ENCODE measurements at regions not wholly inside any gene's neighbourhood (a gene's known extent, or its start where the extent isn't known, plus 50 kb on each side); places are given as distances from the start of the nearest gene placed in this dataset.

DNA sequence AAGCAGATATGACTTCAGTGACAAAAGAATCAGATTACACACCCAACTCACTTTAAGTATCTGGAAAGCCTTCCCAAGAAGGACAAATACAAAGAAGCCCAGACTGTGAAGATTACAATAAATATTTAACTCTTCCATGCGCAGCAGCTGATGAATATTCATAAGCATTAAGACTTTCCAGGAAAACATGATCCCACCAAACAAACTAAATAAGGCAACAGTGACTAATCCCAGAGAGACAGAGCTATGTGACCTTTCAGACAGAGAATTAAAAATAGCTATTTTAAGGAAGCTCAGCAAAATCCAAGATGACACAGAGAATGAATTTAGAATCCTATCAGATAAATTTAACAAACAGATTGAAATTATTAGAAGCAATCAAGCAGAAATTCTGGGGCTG is 108.2 kb upstream of the UBE2E3 start:
- H3K36me3 Mint-ChIP-seq (ENCODE audit: insufficient read depth) = no peaks in the 10 kb centered on the region
- H3K9me3 Mint-ChIP-seq (ENCODE audit: low read depth) = peaks cover 3% of the 10 kb centered on the region
- H3K4me3 Mint-ChIP-seq (ENCODE audit: low read depth) = no peak overlapping the region
- no peak for DNase-seq (ENCODE audit: low spot score, unreplicated experiment)
- H3K27me3 Mint-ChIP-seq = no peaks in the 10 kb centered on the region
- no peak overlapping the region for H3K27ac Mint-ChIP-seq
- TF ChIP-seq, protein P1, sequence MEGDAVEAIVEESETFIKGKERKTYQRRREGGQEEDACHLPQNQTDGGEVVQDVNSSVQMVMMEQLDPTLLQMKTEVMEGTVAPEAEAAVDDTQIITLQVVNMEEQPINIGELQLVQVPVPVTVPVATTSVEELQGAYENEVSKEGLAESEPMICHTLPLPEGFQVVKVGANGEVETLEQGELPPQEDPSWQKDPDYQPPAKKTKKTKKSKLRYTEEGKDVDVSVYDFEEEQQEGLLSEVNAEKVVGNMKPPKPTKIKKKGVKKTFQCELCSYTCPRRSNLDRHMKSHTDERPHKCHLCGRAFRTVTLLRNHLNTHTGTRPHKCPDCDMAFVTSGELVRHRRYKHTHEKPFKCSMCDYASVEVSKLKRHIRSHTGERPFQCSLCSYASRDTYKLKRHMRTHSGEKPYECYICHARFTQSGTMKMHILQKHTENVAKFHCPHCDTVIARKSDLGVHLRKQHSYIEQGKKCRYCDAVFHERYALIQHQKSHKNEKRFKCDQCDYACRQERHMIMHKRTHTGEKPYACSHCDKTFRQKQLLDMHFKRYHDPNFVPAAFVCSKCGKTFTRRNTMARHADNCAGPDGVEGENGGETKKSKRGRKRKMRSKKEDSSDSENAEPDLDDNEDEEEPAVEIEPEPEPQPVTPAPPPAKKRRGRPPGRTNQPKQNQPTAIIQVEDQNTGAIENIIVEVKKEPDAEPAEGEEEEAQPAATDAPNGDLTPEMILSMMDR (IDR thresholded peaks at IDR 0.05; ENCODE audit: unreplicated experiment) = no peak
- H3K4me1 Mint-ChIP-seq (ENCODE audit: low read depth) = no peaks in the 10 kb centered on the region

DNA sequence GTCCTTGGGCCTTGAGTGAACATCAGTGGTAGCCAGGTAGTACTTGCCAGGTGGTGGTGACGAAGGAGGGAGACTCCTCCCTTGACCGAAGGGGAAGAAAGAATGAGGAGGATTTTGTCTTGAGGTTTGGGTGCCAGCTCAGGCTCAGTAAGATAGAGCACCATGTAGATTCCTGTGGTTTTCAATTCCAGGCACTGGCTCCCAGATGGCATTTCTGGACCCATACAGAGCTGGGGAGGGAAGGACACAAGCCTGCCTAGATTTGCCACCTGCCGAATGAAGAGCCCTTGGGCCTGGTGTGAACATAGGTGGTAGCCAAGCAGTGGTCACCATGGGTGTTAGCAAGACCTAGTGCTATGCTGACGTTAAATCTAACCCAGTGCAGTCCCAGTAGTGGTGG is 108.8 kb upstream of the UBE2E3 start:
- Mint-ChIP-seq H3K4me3 (ENCODE audit: low read depth) (no peak overlapping the region), H3K27ac (no peak overlapping the region), H3K4me1 (ENCODE audit: low read depth) (no peaks in the 10 kb centered on the region), H3K36me3 (ENCODE audit: insufficient read depth) (no peaks in the 10 kb centered on the region), H3K27me3 (no peaks in the 10 kb centered on the region), H3K9me3 (ENCODE audit: low read depth) (peaks cover under 1% of the 10 kb centered on the region)
- DNase-seq (ENCODE audit: low spot score, unreplicated experiment) = no peak
- TF ChIP-seq, protein P1 (IDR thresholded peaks at IDR 0.05; ENCODE audit: unreplicated experiment) = no peak

DNA sequence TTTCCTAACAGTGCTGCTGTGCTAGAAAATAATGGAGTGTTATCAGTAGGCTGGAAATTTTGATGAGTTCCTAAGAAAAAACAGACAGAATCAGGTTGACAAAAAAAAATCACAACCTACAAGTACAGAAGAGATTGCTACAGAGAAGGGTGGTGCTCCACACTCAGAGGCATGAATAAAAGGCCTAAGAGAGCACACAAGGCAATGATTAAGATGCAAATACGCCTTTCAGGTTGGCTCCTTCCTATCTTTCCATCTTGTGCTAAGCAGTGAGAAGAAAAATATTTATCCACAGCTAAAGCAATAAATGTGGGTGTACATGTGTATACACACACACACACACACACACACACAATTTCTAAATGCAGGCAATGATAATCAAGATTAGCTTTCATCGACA is 130.6 kb upstream of the UBE2E3 start:
- no peaks in the 10 kb centered on the region for H3K36me3 Mint-ChIP-seq (ENCODE audit: insufficient read depth)
- H3K27ac Mint-ChIP-seq = no peak overlapping the region
- TF ChIP-seq, protein P1 (IDR thresholded peaks at IDR 0.05; ENCODE audit: unreplicated experiment) = no peak
- DNase-seq (ENCODE audit: low spot score, unreplicated experiment) = no peak
- no peaks in the 10 kb centered on the region for H3K27me3 Mint-ChIP-seq
- H3K4me1 Mint-ChIP-seq (ENCODE audit: low read depth) = no peaks in the 10 kb centered on the region
- no peak overlapping the region for H3K4me3 Mint-ChIP-seq (ENCODE audit: low read depth)
- no peaks in the 10 kb centered on the region for H3K9me3 Mint-ChIP-seq (ENCODE audit: low read depth)

DNA sequence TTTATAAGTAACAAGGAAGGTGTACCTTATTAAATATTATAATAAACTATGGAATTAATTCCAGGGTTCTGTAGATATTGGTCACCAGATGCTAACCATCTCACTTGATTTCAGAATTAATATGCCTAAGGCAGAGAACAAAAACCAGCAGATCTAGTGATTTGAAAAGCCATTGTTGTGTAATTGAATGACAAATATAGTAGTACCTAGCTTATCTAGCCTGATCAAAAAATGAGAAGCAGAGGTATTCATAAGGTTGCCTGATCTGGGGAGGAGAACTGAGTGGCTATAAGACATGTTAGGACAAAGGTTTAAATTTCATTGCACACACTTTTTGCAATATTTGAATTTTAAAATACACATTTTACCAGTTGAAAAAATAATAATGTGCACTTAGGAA is 132.0 kb upstream of the UBE2E3 start:
- H3K4me1 Mint-ChIP-seq (ENCODE audit: low read depth) = no peaks in the 10 kb centered on the region
- H3K36me3 Mint-ChIP-seq (ENCODE audit: insufficient read depth) = no peaks in the 10 kb centered on the region
- TF ChIP-seq, protein P1 (IDR thresholded peaks at IDR 0.05; ENCODE audit: unreplicated experiment) = no peak
- H3K27me3 Mint-ChIP-seq = no peaks in the 10 kb centered on the region
- no peak overlapping the region for H3K27ac Mint-ChIP-seq
- H3K4me3 Mint-ChIP-seq (ENCODE audit: low read depth) = no peak overlapping the region
- H3K9me3 Mint-ChIP-seq (ENCODE audit: low read depth) = no peaks in the 10 kb centered on the region
- no peak for DNase-seq (ENCODE audit: low spot score, unreplicated experiment)

DNA sequence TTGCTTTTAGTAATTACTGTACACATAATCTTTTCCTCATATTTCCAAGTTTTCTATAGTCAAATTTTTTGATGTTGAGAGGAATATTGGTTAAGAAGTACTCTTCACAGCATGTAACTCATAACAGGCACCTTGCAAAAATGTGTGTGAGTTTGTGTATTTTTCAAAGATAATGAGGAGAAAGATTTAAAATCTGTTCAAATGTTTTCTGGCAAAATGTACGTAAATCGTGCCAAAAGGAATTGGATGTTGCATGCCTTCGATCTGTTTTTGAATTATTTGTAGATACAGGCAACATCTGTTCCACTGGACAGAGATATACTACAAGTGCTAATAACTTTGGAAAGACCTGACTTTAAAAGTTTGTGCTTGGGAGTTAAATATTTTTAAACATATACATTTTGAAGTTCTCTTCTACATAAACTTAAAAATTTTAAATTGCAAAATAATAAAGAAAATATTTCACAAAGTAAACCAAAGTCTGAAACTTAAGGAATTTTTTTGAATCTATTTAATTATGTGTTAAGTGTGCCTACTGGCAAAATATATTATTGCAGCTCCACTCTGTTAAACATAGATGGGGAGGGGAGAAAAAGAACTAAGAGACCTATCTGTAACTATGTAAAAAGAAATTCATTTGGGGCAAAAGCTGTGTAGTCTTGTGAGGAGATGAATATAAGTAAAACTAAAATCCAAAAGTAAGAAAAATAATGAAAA is 133.5 kb upstream of the UBE2E3 start:
- no peak for DNase-seq (ENCODE audit: low spot score, unreplicated experiment)
- Mint-ChIP-seq H3K9me3 (ENCODE audit: low read depth) (no peaks in the 10 kb centered on the region), H3K4me3 (ENCODE audit: low read depth) (no peak overlapping the region), H3K36me3 (ENCODE audit: insufficient read depth) (no peaks in the 10 kb centered on the region), H3K4me1 (ENCODE audit: low read depth) (no peaks in the 10 kb centered on the region), H3K27ac (no peak overlapping the region), H3K27me3 (no peaks in the 10 kb centered on the region)
- TF ChIP-seq, protein P1 (IDR thresholded peaks at IDR 0.05; ENCODE audit: unreplicated experiment) = peak; percentile 37

Data from progenitor cell of endocrine pancreas (in vitro differentiated cells).